ENCODE measurements at regions not wholly inside any gene's neighbourhood (a gene's known extent, or its start where the extent isn't known, plus 50 kb on each side); places are given as distances from the start of the nearest gene placed in this dataset.

- H3K36me3 ChIP-seq (ENCODE audit: control insufficient read depth, insufficient read depth, low read length), result no peaks in the 10 kb centered on the region
- H3K27me3 ChIP-seq (replicated peaks; ENCODE audit: control insufficient read depth, insufficient read depth, low read length), result no peaks in the 10 kb centered on the region
- TF ChIP-seq, protein P1, sequence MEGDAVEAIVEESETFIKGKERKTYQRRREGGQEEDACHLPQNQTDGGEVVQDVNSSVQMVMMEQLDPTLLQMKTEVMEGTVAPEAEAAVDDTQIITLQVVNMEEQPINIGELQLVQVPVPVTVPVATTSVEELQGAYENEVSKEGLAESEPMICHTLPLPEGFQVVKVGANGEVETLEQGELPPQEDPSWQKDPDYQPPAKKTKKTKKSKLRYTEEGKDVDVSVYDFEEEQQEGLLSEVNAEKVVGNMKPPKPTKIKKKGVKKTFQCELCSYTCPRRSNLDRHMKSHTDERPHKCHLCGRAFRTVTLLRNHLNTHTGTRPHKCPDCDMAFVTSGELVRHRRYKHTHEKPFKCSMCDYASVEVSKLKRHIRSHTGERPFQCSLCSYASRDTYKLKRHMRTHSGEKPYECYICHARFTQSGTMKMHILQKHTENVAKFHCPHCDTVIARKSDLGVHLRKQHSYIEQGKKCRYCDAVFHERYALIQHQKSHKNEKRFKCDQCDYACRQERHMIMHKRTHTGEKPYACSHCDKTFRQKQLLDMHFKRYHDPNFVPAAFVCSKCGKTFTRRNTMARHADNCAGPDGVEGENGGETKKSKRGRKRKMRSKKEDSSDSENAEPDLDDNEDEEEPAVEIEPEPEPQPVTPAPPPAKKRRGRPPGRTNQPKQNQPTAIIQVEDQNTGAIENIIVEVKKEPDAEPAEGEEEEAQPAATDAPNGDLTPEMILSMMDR (IDR thresholded peaks at IDR 0.05; ENCODE audit: insufficient read depth, low read length, poor library complexity, severe bottlenecking), result no peak
- DNase-seq (ENCODE audit: extremely low read depth, insufficient read length), result no peak
- H3K4me3 ChIP-seq (replicated peaks; ENCODE audit: low read depth, low read length), result no peak overlapping the region
These were observed 517.9 kb downstream of the TBC1D22A start for GRCh38 chr22:47280301-47280700.

DNA sequence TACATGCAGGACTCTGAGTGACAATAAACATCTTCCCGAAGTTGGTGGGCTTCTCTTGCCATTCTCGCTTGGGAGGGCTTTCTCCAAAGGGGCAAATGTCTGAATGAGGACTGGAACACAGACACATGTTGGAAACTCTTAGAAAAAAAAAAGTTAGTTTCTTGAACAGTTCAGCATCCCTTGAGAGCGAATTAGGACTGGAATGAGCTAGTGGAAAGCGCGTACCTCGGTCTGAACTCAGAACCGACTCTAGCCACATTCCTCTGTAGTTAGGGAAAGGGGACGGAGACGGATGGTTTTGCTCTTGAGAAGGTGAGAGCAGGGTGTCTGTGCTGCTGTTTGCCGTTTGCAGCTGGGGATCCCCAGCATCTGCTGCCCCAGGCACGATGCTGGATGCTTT, 517.3 kb downstream of the TBC1D22A start:
- DNase-seq (ENCODE audit: extremely low read depth, insufficient read length), result no peak
- TF ChIP-seq, protein P1 (IDR thresholded peaks at IDR 0.05; ENCODE audit: insufficient read depth, low read length, poor library complexity, severe bottlenecking), result no peak
- Histone ChIP-seq H3K4me3 (replicated peaks; ENCODE audit: low read depth, low read length) (no peak overlapping the region), H3K36me3 (ENCODE audit: control insufficient read depth, insufficient read depth, low read length) (no peaks in the 10 kb centered on the region), H3K27me3 (replicated peaks; ENCODE audit: control insufficient read depth, insufficient read depth, low read length) (no peaks in the 10 kb centered on the region)

DNA sequence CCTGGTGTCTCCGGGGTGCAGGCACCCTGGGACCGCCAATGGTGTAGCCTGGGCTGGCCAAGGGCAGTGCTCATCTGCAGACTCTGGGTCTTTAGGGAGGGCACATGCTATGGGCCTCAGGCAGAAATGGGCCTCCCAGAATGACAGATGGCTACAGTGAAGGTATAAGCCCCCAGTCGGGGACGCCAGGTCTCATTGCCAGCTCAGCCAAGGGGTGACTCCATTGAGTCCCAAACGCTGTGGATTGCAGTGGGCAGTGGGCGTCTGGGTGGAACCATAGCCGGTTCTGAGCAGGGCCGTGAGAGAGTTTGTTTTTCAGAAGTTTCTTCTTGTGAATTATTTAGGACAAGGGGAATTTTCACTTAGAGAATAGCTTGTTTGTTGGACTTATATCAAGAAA, 516.9 kb downstream of the TBC1D22A start:
- Histone ChIP-seq H3K4me3 (replicated peaks; ENCODE audit: low read depth, low read length) (no peak overlapping the region), H3K27me3 (replicated peaks; ENCODE audit: control insufficient read depth, insufficient read depth, low read length) (no peaks in the 10 kb centered on the region), H3K36me3 (ENCODE audit: control insufficient read depth, insufficient read depth, low read length) (no peaks in the 10 kb centered on the region)
- TF ChIP-seq, protein P1 (IDR thresholded peaks at IDR 0.05; ENCODE audit: insufficient read depth, low read length, poor library complexity, severe bottlenecking), result no peak
- no peak for DNase-seq (ENCODE audit: extremely low read depth, insufficient read length)

- no peak for DNase-seq (ENCODE audit: extremely low read depth, insufficient read length)
- Histone ChIP-seq H3K36me3 (ENCODE audit: control insufficient read depth, insufficient read depth, low read length) (no peaks in the 10 kb centered on the region), H3K4me3 (replicated peaks; ENCODE audit: low read depth, low read length) (no peak overlapping the region), H3K27me3 (replicated peaks; ENCODE audit: control insufficient read depth, insufficient read depth, low read length) (no peaks in the 10 kb centered on the region)
- TF ChIP-seq, protein P1 (IDR thresholded peaks at IDR 0.05; ENCODE audit: insufficient read depth, low read length, poor library complexity, severe bottlenecking), result no peak
These were observed 516.2 kb downstream of the TBC1D22A start for GRCh38 chr22:47278655-47279054.

GRCh38 chr22:47277531-47277930, 515.1 kb downstream of the TBC1D22A start:
- Histone ChIP-seq H3K27me3 (replicated peaks; ENCODE audit: control insufficient read depth, insufficient read depth, low read length) (no peaks in the 10 kb centered on the region), H3K4me3 (replicated peaks; ENCODE audit: low read depth, low read length) (no peak overlapping the region), H3K36me3 (ENCODE audit: control insufficient read depth, insufficient read depth, low read length) (no peaks in the 10 kb centered on the region)
- TF ChIP-seq, protein P1 (IDR thresholded peaks at IDR 0.05; ENCODE audit: insufficient read depth, low read length, poor library complexity, severe bottlenecking), result no peak
- no peak for DNase-seq (ENCODE audit: extremely low read depth, insufficient read length)

DNA sequence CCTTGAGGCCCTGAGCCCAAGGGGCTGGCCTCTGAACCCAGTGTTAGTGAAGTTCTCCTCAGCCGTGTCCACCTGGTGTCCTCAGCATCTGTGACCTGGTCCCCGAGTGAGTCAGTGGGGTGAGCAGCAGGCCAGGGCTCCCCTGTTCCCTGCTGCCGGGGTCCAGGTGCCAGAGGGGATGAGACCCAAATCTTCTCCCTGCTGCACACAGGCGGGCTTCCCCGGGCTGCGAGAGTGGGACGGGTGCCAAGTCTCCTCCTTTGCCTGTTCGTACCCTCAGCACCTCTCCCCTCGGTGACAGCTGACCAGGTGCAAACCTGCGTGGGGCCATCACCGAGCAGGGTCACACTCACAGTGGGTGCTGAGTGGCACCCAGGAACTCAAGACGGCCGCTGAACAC, 514.5 kb downstream of the TBC1D22A start:
- no peak for DNase-seq (ENCODE audit: extremely low read depth, insufficient read length)
- Histone ChIP-seq H3K4me3 (replicated peaks; ENCODE audit: low read depth, low read length) (no peak overlapping the region), H3K27me3 (replicated peaks; ENCODE audit: control insufficient read depth, insufficient read depth, low read length) (no peaks in the 10 kb centered on the region), H3K36me3 (ENCODE audit: control insufficient read depth, insufficient read depth, low read length) (no peaks in the 10 kb centered on the region)
- TF ChIP-seq, protein P1 (IDR thresholded peaks at IDR 0.05; ENCODE audit: insufficient read depth, low read length, poor library complexity, severe bottlenecking), result no peak
